GM12872 (cell line): ENCODE measurements at regions not wholly inside any gene's neighbourhood (a gene's known extent, or its start where the extent isn't known, plus 50 kb on each side); places are given as distances from the start of the nearest gene placed in this dataset.

Experiments
- CTCF ChIP-seq: IDR thresholded peaks from 3 replicates; pipeline ENCODE4 v1.5.1; 2011; ENCODE audit warnings: low read depth, mild to moderate bottlenecking, low read length, moderate library complexity; ENCODE audit not compliant: insufficient read depth

GRCh38 chr1:56390232-56390867, 189.0 kb downstream of the PLPP3 start:
- TF ChIP-seq CTCF: no peak

GRCh38 chr1:56389813-56390212, 189.6 kb downstream of the PLPP3 start:
- TF ChIP-seq CTCF: no peak

GRCh38 chr1:56387071-56387740, 192.2 kb downstream of the PLPP3 start:
- no peak for TF ChIP-seq CTCF

GRCh38 chr1:56385314-56385713, 194.0 kb downstream of the PLPP3 start:
- TF ChIP-seq CTCF: no peak

GRCh38 chr1:56382929-56383328, 196.4 kb downstream of the PLPP3 start:
- no peak for TF ChIP-seq CTCF

- no peak for TF ChIP-seq CTCF
These were observed 198.8 kb downstream of the PLPP3 start for GRCh38 chr1:56380531-56380930.

GRCh38 chr1:56378341-56379070, 200.9 kb downstream of the PLPP3 start:
- no peak for TF ChIP-seq CTCF
